ENCODE measurements at regions not wholly inside any gene's neighbourhood (a gene's known extent, or its start where the extent isn't known, plus 50 kb on each side); places are given as distances from the start of the nearest gene placed in this dataset.
"Not testable (repeated sequence)": the region's sequence is repeated elsewhere in the genome, so short reads cannot be mapped to it uniquely, and the experiment has no call there.

DNA sequence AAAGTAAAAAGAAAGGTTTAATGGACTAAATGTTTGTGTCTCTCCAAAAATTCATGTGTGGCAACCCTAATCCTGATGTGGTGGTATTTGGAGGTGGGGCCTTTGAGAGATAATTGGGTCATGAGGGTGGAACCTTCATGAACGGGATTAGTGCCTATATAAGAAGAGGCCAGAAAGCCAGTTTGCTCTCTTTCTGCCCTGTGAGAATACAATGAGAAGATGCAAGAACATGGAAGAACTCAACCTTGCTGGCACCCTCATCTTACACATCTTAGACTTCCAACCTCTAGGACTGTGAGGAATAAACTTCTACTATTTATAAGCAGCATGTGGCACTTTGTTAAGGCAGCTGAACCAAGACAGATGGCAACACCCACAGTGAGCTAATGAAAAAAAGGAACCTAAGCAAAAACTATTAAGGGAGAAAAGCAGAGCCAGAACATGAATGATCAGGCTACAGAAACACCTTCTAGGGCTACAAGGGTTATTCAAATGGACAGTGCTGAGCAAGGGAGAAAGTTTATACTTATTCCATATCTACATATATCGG lies 159.5 kb downstream of the PLK2 start:
- no peak for DNase-seq (ENCODE audit: low read depth in 2 of 2)

DNA sequence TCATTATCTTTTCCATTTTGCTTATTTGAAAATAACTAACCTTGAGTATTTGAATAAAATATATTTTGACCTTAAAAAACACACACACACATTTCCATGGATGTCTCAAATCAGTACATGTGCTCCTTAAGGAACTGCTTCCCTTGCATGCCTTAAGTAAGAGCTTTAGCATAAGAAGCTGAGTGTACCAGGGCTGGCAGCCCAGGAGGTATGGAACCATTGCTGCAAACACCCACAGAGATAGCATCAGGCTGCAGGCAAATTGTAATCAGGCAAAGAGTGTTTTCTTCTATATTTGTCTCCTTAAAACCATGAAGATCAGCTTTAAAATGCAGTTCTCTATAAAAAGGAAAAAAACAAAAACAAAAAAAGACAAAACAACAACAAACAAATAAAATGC lies 160.6 kb downstream of the PLK2 start:
- no peak for DNase-seq (ENCODE audit: low read depth in 2 of 2)

- DNase-seq (ENCODE audit: low read depth in 2 of 2) = no peak
These were observed 165.1 kb downstream of the PLK2 start for GRCh38 chr5:58294598-58295305.

GRCh38 chr5:58288275-58288674 lies 171.6 kb downstream of the PLK2 start:
- DNase-seq (ENCODE audit: low read depth in 2 of 2) = not testable (repeated sequence)

GRCh38 chr5:58286741-58287140 lies 173.1 kb downstream of the PLK2 start:
- DNase-seq (ENCODE audit: low read depth in 2 of 2) = no peak

- no peak for DNase-seq (ENCODE audit: low read depth in 2 of 2)
These were observed 174.0 kb downstream of the PLK2 start for GRCh38 chr5:58285900-58286299.

DNA sequence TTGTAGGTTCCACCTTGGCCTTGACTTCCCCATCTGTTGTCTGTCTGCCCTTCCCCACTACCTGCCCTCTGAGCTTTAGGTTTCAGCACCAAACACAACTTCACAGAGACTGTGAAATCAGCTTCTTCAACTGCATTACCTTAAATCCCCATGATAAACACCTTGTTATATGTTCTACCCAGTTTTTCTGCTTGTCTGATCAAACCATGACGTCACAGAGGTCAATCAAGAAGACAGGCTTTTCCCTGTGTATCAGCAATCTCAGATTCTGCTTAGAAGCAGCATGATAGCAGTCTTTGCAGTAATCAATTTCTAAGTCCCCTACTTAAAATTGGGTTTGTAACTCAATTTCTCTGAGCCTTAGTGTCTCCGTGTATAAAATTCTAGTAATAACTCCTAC lies 175.0 kb downstream of the PLK2 start:
- no peak for DNase-seq (ENCODE audit: low read depth in 2 of 2)

GRCh38 chr5:58281189-58281588 lies 178.7 kb downstream of the PLK2 start:
- no peak for DNase-seq (ENCODE audit: low read depth in 2 of 2)

DNA sequence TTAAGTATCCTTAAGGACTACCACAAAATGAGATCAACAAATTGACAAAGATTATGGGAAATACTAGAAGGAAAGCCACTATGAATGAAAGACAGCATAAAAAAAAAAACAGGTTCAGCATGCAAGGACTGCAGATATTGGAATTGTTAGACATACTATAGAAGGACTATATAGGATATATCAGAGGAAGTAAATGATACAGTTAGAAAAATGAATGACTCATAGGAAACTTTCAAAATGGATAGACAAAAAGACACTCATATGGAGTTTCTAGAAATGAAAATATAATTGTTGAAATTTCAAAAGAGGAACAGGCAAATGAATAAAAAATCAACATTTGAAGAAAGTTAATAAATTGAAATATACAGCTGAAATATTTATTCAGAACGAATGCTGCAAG lies 180.6 kb downstream of the PLK2 start:
- no peak for DNase-seq (ENCODE audit: low read depth in 2 of 2)

- DNase-seq (ENCODE audit: low read depth in 2 of 2) = no peak
These were observed 183.5 kb downstream of the PLK2 start for GRCh38 chr5:58276431-58276830.

- no peak for DNase-seq (ENCODE audit: low read depth in 2 of 2)
These were observed 184.4 kb downstream of the PLK2 start for GRCh38 chr5:58275516-58275915.

DNA sequence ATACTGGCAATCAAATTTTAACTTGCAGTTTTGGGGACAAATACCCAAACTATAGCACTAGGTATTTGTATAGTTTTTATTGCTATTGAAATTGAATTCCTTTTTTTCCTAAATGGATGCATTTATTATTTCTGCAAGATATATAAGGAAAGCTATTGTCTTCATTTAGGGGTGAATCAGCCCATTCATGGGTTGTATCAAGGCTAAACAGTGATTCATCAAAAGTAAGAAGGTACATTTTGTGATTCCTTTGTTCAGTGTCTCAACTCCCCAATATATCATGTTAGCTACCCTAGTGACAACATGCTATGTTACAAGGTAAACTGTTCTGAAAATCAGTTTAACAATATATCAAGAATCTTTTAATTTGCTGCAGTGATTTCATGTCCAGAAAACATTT lies 185.7 kb downstream of the PLK2 start:
- DNase-seq (ENCODE audit: low read depth in 2 of 2) = no peak

DNA sequence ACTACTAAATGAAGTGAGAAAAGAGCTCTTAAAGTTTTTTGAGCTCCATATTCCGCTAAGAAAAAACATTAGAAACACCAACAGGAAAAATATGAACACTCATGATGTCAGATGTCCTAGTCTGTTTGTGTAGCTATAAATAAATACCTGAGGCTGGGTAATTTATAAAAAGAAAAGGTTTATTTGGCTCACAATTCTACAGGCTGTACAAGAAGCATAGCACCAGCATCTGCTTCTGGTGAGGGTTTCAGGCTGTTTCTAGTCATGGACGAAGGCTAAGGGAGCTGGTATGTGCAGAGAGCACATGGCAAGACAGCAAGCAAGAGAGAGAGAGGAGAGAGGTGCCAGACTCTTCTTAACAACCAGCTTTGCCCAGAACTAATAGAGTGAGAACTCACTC lies 186.2 kb downstream of the PLK2 start:
- DNase-seq (ENCODE audit: low read depth in 2 of 2) = no peak

DNA sequence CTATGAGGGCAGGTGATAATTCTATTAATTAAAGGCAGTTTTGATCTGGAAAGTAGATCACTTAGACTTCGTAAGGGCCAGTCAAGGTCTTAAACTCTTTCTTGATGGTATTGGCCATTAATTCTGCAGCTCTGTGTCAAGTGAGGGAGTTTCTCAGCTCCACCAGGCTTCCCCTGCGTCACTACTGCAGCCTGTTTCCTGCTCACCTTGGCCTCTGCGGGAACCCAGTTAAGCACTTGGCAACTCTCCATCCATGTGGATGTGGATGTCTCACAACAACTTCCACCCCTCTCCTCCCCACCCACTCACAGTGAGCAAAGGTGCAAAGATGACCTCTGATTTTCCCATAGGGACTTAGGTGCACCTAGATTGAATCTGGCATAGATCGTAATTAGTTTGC lies 191.6 kb downstream of the PLK2 start:
- no peak for DNase-seq (ENCODE audit: low read depth in 2 of 2)

DNA sequence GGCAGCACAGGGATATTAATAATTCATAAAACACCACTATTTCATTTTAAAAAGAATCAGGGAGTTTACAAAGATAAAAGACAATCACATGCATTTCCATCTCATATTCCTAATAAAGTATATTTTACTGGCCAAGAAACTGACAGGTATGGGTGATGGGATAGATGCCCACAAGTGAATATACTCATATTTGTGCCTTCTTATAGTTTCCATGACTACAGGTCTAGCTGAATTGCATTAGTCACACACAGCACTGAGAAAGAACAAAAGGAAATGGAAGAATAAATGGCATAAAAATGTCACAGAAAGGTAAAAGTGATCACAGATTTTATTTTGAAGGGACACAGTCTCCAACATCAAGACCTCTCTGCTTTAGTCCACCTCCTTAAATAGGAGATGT lies 193.5 kb downstream of the PLK2 start:
- no peak for DNase-seq (ENCODE audit: low read depth in 2 of 2)

- no peak for DNase-seq (ENCODE audit: low read depth in 2 of 2)
These were observed 194.5 kb downstream of the PLK2 start for GRCh38 chr5:58265246-58265930.

GRCh38 chr5:58264276-58264675 lies 195.6 kb downstream of the PLK2 start:
- DNase-seq (ENCODE audit: low read depth in 2 of 2) = no peak

GRCh38 chr5:58263296-58263695 lies 196.6 kb downstream of the PLK2 start:
- no peak for DNase-seq (ENCODE audit: low read depth in 2 of 2)

- DNase-seq (ENCODE audit: low read depth in 2 of 2) = no peak
These were observed 197.7 kb downstream of the PLK2 start for GRCh38 chr5:58262226-58262625.

GRCh38 chr5:58261605-58262004 lies 198.3 kb downstream of the PLK2 start:
- DNase-seq (ENCODE audit: low read depth in 2 of 2) = no peak

DNA sequence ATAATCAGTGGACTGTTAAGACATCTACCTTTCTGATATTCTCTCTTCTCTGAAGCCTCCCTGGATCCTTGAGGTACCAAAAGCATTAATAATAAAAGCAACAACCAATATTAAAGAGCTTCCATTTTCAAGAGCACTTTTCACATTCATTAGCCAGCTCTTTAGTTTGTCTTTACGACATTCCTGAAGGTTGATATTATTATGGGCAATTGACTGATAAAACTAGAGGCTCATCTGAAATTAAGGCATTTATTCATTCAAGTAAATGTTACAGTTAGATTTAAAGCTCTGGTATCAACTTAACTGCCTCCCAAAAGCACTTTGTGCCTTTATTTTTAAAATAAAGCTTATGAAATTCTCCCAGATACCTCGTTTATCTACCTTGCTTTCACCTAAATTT lies 199.6 kb downstream of the PLK2 start:
- DNase-seq (ENCODE audit: low read depth in 2 of 2) = no peak

DNA sequence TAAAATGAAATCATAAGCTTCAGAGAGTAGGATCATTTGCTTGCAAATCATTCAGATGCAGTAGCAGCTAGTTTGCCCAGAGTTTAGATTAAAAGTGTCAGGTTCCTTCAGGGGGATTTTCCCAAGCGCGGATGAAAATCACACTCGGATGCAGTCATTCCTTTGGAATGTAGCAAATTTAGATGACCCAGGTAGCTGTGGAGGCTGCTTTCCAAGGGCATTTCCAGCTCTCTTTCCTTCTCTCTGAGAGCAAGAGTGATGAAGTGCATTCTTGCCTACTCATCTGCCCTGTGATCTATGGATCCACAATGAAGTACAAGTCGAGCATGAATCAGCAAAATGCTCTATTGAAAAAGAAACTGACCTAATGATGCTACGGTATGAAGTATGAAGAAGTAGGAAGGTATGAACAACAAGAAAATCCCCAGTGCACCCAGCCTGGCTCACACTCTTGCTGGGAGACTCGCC lies 200.2 kb downstream of the PLK2 start:
- DNase-seq (ENCODE audit: low read depth in 2 of 2) = no peak

- DNase-seq (ENCODE audit: low read depth in 2 of 2) = no peak
These were observed 200.8 kb downstream of the PLK2 start for GRCh38 chr5:58258984-58259684.
